ENCODE measurements at regions not wholly inside any gene's neighbourhood (a gene's known extent, or its start where the extent isn't known, plus 50 kb on each side); places are given as distances from the start of the nearest gene placed in this dataset.

GRCh38 chr12:91959220-91959619 is 186.4 kb downstream of the BTG1 start:
- Histone ChIP-seq H3K4me3 (no peak overlapping the region), H3K27me3 (no peaks in the 10 kb centered on the region), H3K27ac (no peak overlapping the region), H3K4me1 (peaks cover 0 to 5% (median 1%) of the 10 kb centered on the region in 4 donors), H3K9me3 (no peaks in the 10 kb centered on the region), H3K36me3 (no peaks in the 10 kb centered on the region)
- intact Hi-C loops (cut with DNase I; ENCODE audit: low total_unique reads) (no loop called here), in situ Hi-C loops (cut with MboI; ENCODE audit: low pct_ligation_motif_present in 1 of 4, low pct_unique_long_range_greater_than_20kb in 1 of 4, low sequenced_read_pairs in 3 of 4) (no loop called here)
- TF ChIP-seq POLR2A (IDR thresholded peaks at IDR 0.05) (no peak), POLR2AphosphoS5 (IDR thresholded peaks at IDR 0.05) (no peak), CTCF (IDR thresholded peaks at IDR 0.05) (no peak), EP300 (IDR thresholded peaks at IDR 0.05; ENCODE audit: low read depth) (no peak)
- 97 to 100% methylated on average over 2 to 10 of the region's 10 CpGs for WGBS, 2 donors (ENCODE audit: low coverage in 1 of 2)
- DNase-seq = no peak

- in situ Hi-C loops (cut with MboI; ENCODE audit: low pct_ligation_motif_present in 1 of 4, low pct_unique_long_range_greater_than_20kb in 1 of 4, low sequenced_read_pairs in 3 of 4) = no loop called here
- Histone ChIP-seq H3K27me3 (no peaks in the 10 kb centered on the region), H3K36me3 (no peaks in the 10 kb centered on the region), H3K27ac (no peak overlapping the region), H3K4me3 (no peak overlapping the region), H3K4me1 (peaks cover 0 to 9% (median 3%) of the 10 kb centered on the region in 4 donors), H3K9me3 (no peaks in the 10 kb centered on the region)
- intact Hi-C loops (cut with DNase I; ENCODE audit: low total_unique reads) = no loop called here
- no peak for DNase-seq
- 83 to 90% methylated on average over 5 of the region's 5 CpGs for WGBS, 2 donors (ENCODE audit: low coverage in 1 of 2)
- TF ChIP-seq POLR2A (IDR thresholded peaks at IDR 0.05) (no peak), EP300 (IDR thresholded peaks at IDR 0.05; ENCODE audit: low read depth) (no peak), CTCF (IDR thresholded peaks at IDR 0.05) (no peak), POLR2AphosphoS5 (IDR thresholded peaks at IDR 0.05) (no peak)
Observed at GRCh38 chr12:91958816-91959215, 186.8 kb downstream of the BTG1 start.

- no peaks in the 10 kb centered on the region for H3K27me3 ChIP-seq
- no peak for DNase-seq
- H3K4me1 ChIP-seq = peaks cover 0 to 33% (median 9%) of the 10 kb centered on the region in 4 donors
- intact Hi-C loops (cut with DNase I; ENCODE audit: low total_unique reads) = no loop called here
- H3K36me3 ChIP-seq = no peaks in the 10 kb centered on the region
- no peak overlapping the region for H3K4me3 ChIP-seq
- 54 to 55% methylated on average over 3 of the region's 3 CpGs for WGBS, 2 donors (ENCODE audit: low coverage in 1 of 2)
- in situ Hi-C loops (cut with MboI; ENCODE audit: low pct_ligation_motif_present in 1 of 4, low pct_unique_long_range_greater_than_20kb in 1 of 4, low sequenced_read_pairs in 3 of 4) = no loop called here
- H3K27ac ChIP-seq = peak overlapping the region; percentile 64 to 72 (median 70)
- TF ChIP-seq CTCF (IDR thresholded peaks at IDR 0.05) (no peak), POLR2A (IDR thresholded peaks at IDR 0.05) (no peak)
- H3K9me3 ChIP-seq = no peaks in the 10 kb centered on the region
Observed at GRCh38 chr12:91954747-91955146, 190.9 kb downstream of the BTG1 start.

GRCh38 chr12:91954326-91954725 is 191.3 kb downstream of the BTG1 start:
- Histone ChIP-seq H3K4me1 (peaks cover 0 to 33% (median 9%) of the 10 kb centered on the region in 4 donors), H3K27me3 (no peaks in the 10 kb centered on the region), H3K36me3 (no peaks in the 10 kb centered on the region), H3K27ac (peak overlapping the region; percentile 64 to 72 (median 70)), H3K9me3 (no peaks in the 10 kb centered on the region), H3K4me3 (no peak overlapping the region)
- no peak for DNase-seq
- intact Hi-C loops (cut with DNase I; ENCODE audit: low total_unique reads) = no loop called here
- in situ Hi-C loops (cut with MboI; ENCODE audit: low pct_ligation_motif_present in 1 of 4, low pct_unique_long_range_greater_than_20kb in 1 of 4, low sequenced_read_pairs in 3 of 4) = no loop called here
- 32 to 54% methylated on average over 4 of the region's 4 CpGs for WGBS, 2 donors (ENCODE audit: low coverage in 1 of 2)
- TF ChIP-seq EP300 (IDR thresholded peaks at IDR 0.05; ENCODE audit: low read depth) (no peak), POLR2A (IDR thresholded peaks at IDR 0.05) (no peak), POLR2AphosphoS5 (IDR thresholded peaks at IDR 0.05) (no peak), CTCF (IDR thresholded peaks at IDR 0.05) (no peak)
